HCT116 (cell line): ENCODE measurements at regions not wholly inside any gene's neighbourhood (a gene's known extent, or its start where the extent isn't known, plus 50 kb on each side); places are given as distances from the start of the nearest gene placed in this dataset.

ENCODE experiments used
- ATAC-seq: fragments of 200-7000 bp; cut with Tn5 transposase; 2 replicates; pipeline ENCODE4 v1.9.1; 2020; ENCODE audit warnings: mild to moderate bottlenecking, moderate library complexity
- BruUV-seq: library from RNA; stranded (reverse); fragments of 400-500 nt; replicated peaks from 2 replicates; lab custom pipeline; 2021; lab: Mats Ljungman, UMichigan
- CTCF ChIA-PET: fragments of 300-600 bp; sonication (Branson Sonifier 250); formaldehyde crosslinking; loops from one replicate; lab custom pipeline; 2021; ENCODE audit warnings: antibody characterized with exemption; lab: Charles Lee
- POLR2A ChIA-PET: fragments of 300-600, 350-600 bp; sonication (Branson Sonifier 250); formaldehyde crosslinking; loops from one replicate; lab custom pipeline; 2021; ENCODE audit warnings: antibody characterized with exemption; lab: Charles Lee
- RAD21 ChIA-PET, 2 experiments: fragments of 300-600 bp; sonication (Branson Sonifier 250); formaldehyde crosslinking; loops; one replicate each; lab custom pipeline; 2023; ENCODE audit warnings: low total read pairs in 2 of 2; ENCODE audit not compliant: uncharacterized antibody in 2 of 2, unreplicated experiment in 2 of 2, low non-redundant PET in 1 of 2; lab: Charles Lee
- DNase-seq: peaks from one replicate; pipeline ENCODE4 v3.0.0-alpha.2; 2010; ENCODE audit warnings: low read depth, low spot score
- H2AFZ ChIP-seq: fragments of 200-600 bp; shearing (Covaris generic), sonication (generic); 2 replicates; pipeline ENCODE4 v1.6.1; 2017; ENCODE audit warnings: low read depth, mixed run types, mixed read lengths, antibody characterized with exemption, low read length; ENCODE audit not compliant: poor library complexity, severe bottlenecking
- H3K27ac ChIP-seq: 2 replicates; pipeline ENCODE4 v1.5.1; 2012; ENCODE audit warnings: low read depth, low read length
- H3K27me3 ChIP-seq: fragments of 200-600 bp; sonication (generic); 2 replicates; pipeline ENCODE4 v1.6.1; 2016; ENCODE audit warnings: mixed run types, low read length, mixed read lengths; ENCODE audit not compliant: insufficient read depth
- H3K36me3 ChIP-seq, 2 experiments: fragments of 200-500 bp in 1 of 2; fragments of 200-600 bp in 1 of 2; sonication (Bioruptor generic) in 1 of 2; sonication (generic) in 1 of 2; 2 replicates each; pipeline versions ENCODE4 v1.5.1 to v1.6.1; 2014 to 2016; ENCODE audit warnings: low read length in 2 of 2, inconsistent platforms in 1 of 2, mixed read lengths in 1 of 2, mixed run types in 1 of 2; ENCODE audit not compliant: insufficient read depth in 2 of 2, control insufficient read depth in 1 of 2
- H3K4me1 ChIP-seq, 2 experiments: fragments of 200-600 bp in 1 of 2; sonication (generic) in 1 of 2; 2 replicates each; pipeline versions ENCODE4 v1.5.1 to v1.6.1; 2012 to 2017; ENCODE audit warnings: low read length in 2 of 2, inconsistent platforms in 1 of 2, mild to moderate bottlenecking in 1 of 2, mixed read lengths in 1 of 2, mixed run types in 1 of 2, moderate library complexity in 1 of 2; ENCODE audit not compliant: insufficient read depth in 2 of 2, control insufficient read depth in 1 of 2
- H3K4me2 ChIP-seq: fragments of 200-600 bp; sonication (generic); 2 replicates; pipeline ENCODE4 v1.6.1; 2017; ENCODE audit warnings: mixed run types, low read length, mixed read lengths
- H3K4me3 ChIP-seq, 2 experiments: fragments of 200-600 bp in 1 of 2; sonication (generic) in 1 of 2; replicated peaks in 1 of 2; 2 replicates each; pipeline ENCODE4 v1.5.1; 2011 to 2016; ENCODE audit warnings: low read length in 2 of 2, control low read depth in 1 of 2, low read depth in 1 of 2, mild to moderate bottlenecking in 1 of 2, mixed read lengths in 1 of 2, mixed run types in 1 of 2
- H3K79me2 ChIP-seq: fragments of 200-600 bp; sonication (generic); 2 replicates; pipeline ENCODE4 v1.6.1; 2017; ENCODE audit warnings: mild to moderate bottlenecking, mixed run types, low read length, moderate library complexity, mixed read lengths; ENCODE audit not compliant: insufficient read depth
- H3K9ac ChIP-seq: fragments of 200-600 bp; sonication (generic); 2 replicates; pipeline ENCODE4 v1.6.1; 2016; ENCODE audit warnings: low read length, mixed read lengths
- H3K9me2 ChIP-seq: fragments of 200-600 bp; sonication (generic), shearing (Covaris generic); 2 replicates; pipeline ENCODE4 v1.6.1; 2017; ENCODE audit warnings: mixed run types, mild to moderate bottlenecking, moderate library complexity; ENCODE audit not compliant: insufficient read depth
- H3K9me3 ChIP-seq, 2 experiments: fragments of 200-500 bp in 1 of 2; fragments of 200-600 bp in 1 of 2; sonication (Bioruptor generic) in 1 of 2; sonication (generic) in 1 of 2; 2 replicates each; pipeline ENCODE4 v1.6.1; 2014 to 2017; ENCODE audit warnings: low read length in 2 of 2, mixed read lengths in 2 of 2, inconsistent platforms in 1 of 2, low read depth in 1 of 2, mild to moderate bottlenecking in 1 of 2, mixed run types in 1 of 2, moderate library complexity in 1 of 2; ENCODE audit not compliant: control insufficient read depth in 1 of 2, insufficient read depth in 1 of 2
- H4K20me1 ChIP-seq: fragments of 200-600 bp; sonication (generic), shearing (Covaris generic); 2 replicates; pipeline ENCODE4 v1.6.1; 2017; ENCODE audit warnings: mixed run types, mild to moderate bottlenecking, moderate library complexity; ENCODE audit not compliant: insufficient read depth
- CBX3 ChIP-seq: IDR thresholded peaks from 2 replicates; pipeline ENCODE4 v1.6.1; 2012; ENCODE audit warnings: low read depth
- EGR1 ChIP-seq: IDR thresholded peaks from 2 replicates; pipeline ENCODE4 v1.6.1; 2012; ENCODE audit warnings: low read depth
- EZH2 ChIP-seq: fragments of 200-600 bp; sonication (generic); IDR thresholded peaks from 2 replicates; pipeline ENCODE4 v1.6.1; 2017; ENCODE audit warnings: antibody characterized with exemption, mixed run types
- EZH2phosphoT487 ChIP-seq: fragments of 200-600 bp; IDR thresholded peaks from 2 replicates; pipeline ENCODE4 v1.6.1; 2018; ENCODE audit warnings: antibody characterized with exemption, borderline replicate concordance
- FOSL1 ChIP-seq: IDR thresholded peaks from 2 replicates; pipeline ENCODE4 v1.6.1; 2012; ENCODE audit warnings: low read depth
- MAX ChIP-seq: IDR thresholded peaks from 2 replicates; pipeline ENCODE4 v1.6.1; 2012
- POLR2A ChIP-seq: IDR thresholded peaks from 2 replicates; pipeline ENCODE4 v1.7.0; 2011; ENCODE audit warnings: borderline replicate concordance; ENCODE audit not compliant: insufficient read depth, insufficient read length; ENCODE audit errors: extremely low read depth
- REST ChIP-seq: IDR thresholded peaks from 2 replicates; pipeline ENCODE4 v1.6.1; 2012; ENCODE audit warnings: low read depth
- SIN3A ChIP-seq: IDR thresholded peaks from 2 replicates; pipeline ENCODE4 v1.6.1; 2012; ENCODE audit warnings: low read depth
- SP1 ChIP-seq: IDR thresholded peaks from 2 replicates; pipeline ENCODE4 v1.6.1; 2012; ENCODE audit warnings: low read depth
- SRF ChIP-seq: IDR thresholded peaks from 2 replicates; pipeline ENCODE4 v1.6.1; 2012; ENCODE audit warnings: low read depth
- TCF7L2 ChIP-seq: IDR thresholded peaks from 2 replicates; pipeline ENCODE4 v1.7.0; 2011; ENCODE audit warnings: borderline replicate concordance, inconsistent platforms; ENCODE audit not compliant: insufficient read depth, insufficient read length; ENCODE audit errors: extremely low read depth
- YY1 ChIP-seq: IDR thresholded peaks from 2 replicates; pipeline ENCODE4 v1.6.1; 2011; ENCODE audit warnings: low read length, low read depth, moderate library complexity, mild to moderate bottlenecking; ENCODE audit not compliant: insufficient replicate concordance; ENCODE audit errors: extremely low read depth
- ZFX ChIP-seq: fragments of 450-650 bp; IDR thresholded peaks from 2 replicates; pipeline ENCODE4 v1.6.1; 2017
- intact Hi-C: fragments of 100-400 bp; cut with micrococcal nuclease; formaldehyde crosslinking; loops from 2 replicates; pipeline ENCODE4 v1.10.0; 2022

GRCh38 chr13:67538906-67539305, 308.8 kb upstream of the PCDH9 start (continued):
- no peak for TF ChIP-seq REST

GRCh38 chr13:67520886-67521285, 290.8 kb upstream of the PCDH9 start:
- no peak for ATAC-seq
- CTCF ChIA-PET = no interaction called here
- no peaks in the 10 kb centered on the region for H3K9me2 ChIP-seq
- no TSS peak for BruUV-seq
- H3K4me2 ChIP-seq = no peak overlapping the region
- H3K27ac ChIP-seq = no peak overlapping the region
- no peak overlapping the region for H3K9ac ChIP-seq
- H3K36me3 ChIP-seq = no peaks in the 10 kb centered on the region
- H3K79me2 ChIP-seq = no peaks in the 10 kb centered on the region
- H3K4me1 ChIP-seq = no peaks in the 10 kb centered on the region
- no peak for DNase-seq
- no peaks in the 10 kb centered on the region for H3K27me3 ChIP-seq
- no peak overlapping the region for H2AFZ ChIP-seq
- no peaks in the 10 kb centered on the region for H4K20me1 ChIP-seq
- RAD21 ChIA-PET = no interaction called here
- intact Hi-C loops = no loop called here
- H3K9me3 ChIP-seq = no peaks in the 10 kb centered on the region
- TF ChIP-seq SRF (no peak), FOSL1 (no peak), SP1 (no peak), EZH2 (no peak), ZFX (no peak), EZH2phosphoT487 (no peak), POLR2A (no peak), REST (no peak), SIN3A (no peak), MAX (no peak), YY1 (no peak), EGR1 (no peak), CBX3 (no peak), TCF7L2 (no peak)
- H3K4me3 ChIP-seq = no peak overlapping the region
- POLR2A ChIA-PET = no interaction called here
